T-helper 1 cell treated with Interleukin-12 subunit alpha and Interleukin-12 subunit beta and Interleukin-4 antibody, amounts not matched to agents 30 ng/mL and 1 ng/mL, for 36 hours (primary cell): ENCODE measurements at regions not wholly inside any gene's neighbourhood (a gene's known extent, or its start where the extent isn't known, plus 50 kb on each side); places are given as distances from the start of the nearest gene placed in this dataset.

Experiments
- intact Hi-C: fragments of 100-400 bp; cut with micrococcal nuclease; formaldehyde crosslinking; loops from one replicate; pipeline ENCODE4 v1.15.1; 2024

GRCh38 chr4:100806988-100807387 lies 289.2 kb upstream of the EMCN start:
- intact Hi-C loops = no loop called here

GRCh38 chr4:100805538-100805937 lies 287.7 kb upstream of the EMCN start:
- intact Hi-C loops = no loop called here

GRCh38 chr4:100804576-100805360 lies 286.9 kb upstream of the EMCN start:
- intact Hi-C loops = no loop called here

- intact Hi-C loops = no loop called here
Observed at GRCh38 chr4:100803751-100804150, 285.9 kb upstream of the EMCN start.

GRCh38 chr4:100799761-100800539 lies 282.1 kb upstream of the EMCN start:
- intact Hi-C loops = no loop called here

GRCh38 chr4:100797791-100798190 lies 280.0 kb upstream of the EMCN start:
- intact Hi-C loops = no loop called here

GRCh38 chr4:100797356-100797755 lies 279.5 kb upstream of the EMCN start:
- intact Hi-C loops = no loop called here

GRCh38 chr4:100796332-100796731 lies 278.5 kb upstream of the EMCN start:
- intact Hi-C loops = no loop called here

GRCh38 chr4:100795581-100795980 lies 277.8 kb upstream of the EMCN start:
- intact Hi-C loops = no loop called here

- intact Hi-C loops = no loop called here
Observed at GRCh38 chr4:100790836-100791615, 273.2 kb upstream of the EMCN start.

- intact Hi-C loops = no loop called here
Observed at GRCh38 chr4:100789991-100790390, 272.2 kb upstream of the EMCN start.

- intact Hi-C loops = no loop called here
Observed at GRCh38 chr4:100786481-100786880, 268.7 kb upstream of the EMCN start.

GRCh38 chr4:100782356-100782755 lies 264.5 kb upstream of the EMCN start:
- intact Hi-C loops = no loop called here

GRCh38 chr4:100781435-100781834 lies 263.6 kb upstream of the EMCN start:
- intact Hi-C loops = no loop called here

GRCh38 chr4:100780126-100780525 lies 262.3 kb upstream of the EMCN start:
- intact Hi-C loops = no loop called here

GRCh38 chr4:100778431-100778830 lies 260.6 kb upstream of the EMCN start:
- intact Hi-C loops = no loop called here

- intact Hi-C loops = no loop called here
Observed at GRCh38 chr4:100762738-100763137, 244.9 kb upstream of the EMCN start.

- intact Hi-C loops = no loop called here
Observed at GRCh38 chr4:100754751-100755150, 236.9 kb upstream of the EMCN start.

- intact Hi-C loops = no loop called here
Observed at GRCh38 chr4:100746141-100746739, 228.4 kb upstream of the EMCN start.

- intact Hi-C loops = loop anchor here (5.0 kb wide), 1 partner anchor 650 kb away; no protein-coding TSS in a partner anchor
Observed at GRCh38 chr4:100742045-100742444, 224.2 kb upstream of the EMCN start.

GRCh38 chr4:100739426-100739825 lies 221.6 kb upstream of the EMCN start:
- intact Hi-C loops = no loop called here
